H9 (cell line): ENCODE measurements at regions not wholly inside any gene's neighbourhood (a gene's known extent, or its start where the extent isn't known, plus 50 kb on each side); places are given as distances from the start of the nearest gene placed in this dataset.

Experiments used
- DNase-seq: peaks from one replicate; pipeline ENCODE4 v3.0.0-alpha.2; 2017
- H2AFZ ChIP-seq: one replicate; pipeline ENCODE4 v1.6.1; 2013; ENCODE audit warnings: mild to moderate bottlenecking, low read length, control low read depth, moderate library complexity
- H2AK5ac ChIP-seq: 2 replicates; pipeline ENCODE4 v1.6.1; 2013; ENCODE audit warnings: low read length, control low read depth, mixed read lengths; ENCODE audit not compliant: insufficient read length
- H2BK120ac ChIP-seq: one replicate; pipeline ENCODE4 v1.6.1; 2013; ENCODE audit warnings: low read depth, mild to moderate bottlenecking, low read length, control low read depth, inconsistent platforms; ENCODE audit not compliant: poor library complexity, severe bottlenecking
- H2BK12ac ChIP-seq: 2 replicates; pipeline ENCODE4 v1.6.1; 2013; ENCODE audit warnings: low read length, control low read depth, mixed read lengths, low read depth; ENCODE audit not compliant: insufficient read length
- H2BK15ac ChIP-seq: 2 replicates; pipeline ENCODE4 v1.6.1; 2013; ENCODE audit warnings: low read depth, low read length, control low read depth
- H2BK20ac ChIP-seq: one replicate; pipeline ENCODE4 v1.6.1; 2013; ENCODE audit warnings: low read depth, mild to moderate bottlenecking, low read length, control low read depth, inconsistent platforms; ENCODE audit not compliant: poor library complexity, severe bottlenecking
- H2BK5ac ChIP-seq: 2 replicates; pipeline ENCODE4 v1.6.1; 2013; ENCODE audit warnings: low read length, control low read depth, mixed read lengths; ENCODE audit not compliant: insufficient read length
- H3K14ac ChIP-seq: 2 replicates; pipeline ENCODE4 v1.6.1; 2013; ENCODE audit warnings: low read length, control low read depth; ENCODE audit not compliant: insufficient read depth
- H3K18ac ChIP-seq: 2 replicates; pipeline ENCODE4 v1.6.1; 2013; ENCODE audit warnings: low read depth, mild to moderate bottlenecking, mixed read lengths, low read length, control low read depth; ENCODE audit not compliant: insufficient read length
- H3K23ac ChIP-seq: 2 replicates; pipeline ENCODE4 v1.6.1; 2013; ENCODE audit warnings: low read length, control low read depth, mixed read lengths, low read depth; ENCODE audit not compliant: insufficient read length
- H3K23me2 ChIP-seq: 2 replicates; pipeline ENCODE4 v1.6.1; 2013; ENCODE audit warnings: low read depth, mild to moderate bottlenecking, mixed read lengths, low read length, control low read depth; ENCODE audit not compliant: insufficient read length, poor library complexity, severe bottlenecking
- H3K27ac ChIP-seq: 2 replicates; pipeline ENCODE4 v1.5.1; 2013; ENCODE audit warnings: low read length, control low read depth, mixed read lengths, low read depth; ENCODE audit not compliant: insufficient read length
- H3K27me3 ChIP-seq: 2 replicates; pipeline ENCODE4 v1.6.1; 2013; ENCODE audit warnings: low read length, control low read depth, inconsistent platforms; ENCODE audit not compliant: insufficient read depth
- H3K4ac ChIP-seq: 2 replicates; pipeline ENCODE4 v1.6.1; 2013; ENCODE audit warnings: low read depth, mild to moderate bottlenecking, control low read depth, inconsistent platforms, low read length, moderate library complexity
- H3K4me1 ChIP-seq: 2 replicates; pipeline ENCODE4 v1.6.1; 2013; ENCODE audit warnings: low read length, control low read depth, inconsistent platforms; ENCODE audit not compliant: insufficient read depth
- H3K4me2 ChIP-seq: 2 replicates; pipeline ENCODE4 v1.6.1; 2013; ENCODE audit warnings: low read length, control low read depth, mixed read lengths; ENCODE audit not compliant: insufficient read length, insufficient read depth
- H3K56ac ChIP-seq: 2 replicates; pipeline ENCODE4 v1.6.1; 2013; ENCODE audit warnings: low read depth, mild to moderate bottlenecking, mixed read lengths, low read length, control low read depth; ENCODE audit not compliant: insufficient read length
- H3K79me1 ChIP-seq: 2 replicates; pipeline ENCODE4 v1.6.1; 2013; ENCODE audit warnings: low read depth, mild to moderate bottlenecking, moderate library complexity, low read length, control low read depth, inconsistent platforms; ENCODE audit not compliant: insufficient read depth, poor library complexity, severe bottlenecking
- H3K79me2 ChIP-seq: 2 replicates; pipeline ENCODE4 v1.6.1; 2013; ENCODE audit warnings: low read length, control low read depth, inconsistent platforms; ENCODE audit not compliant: insufficient read depth
- H3K9ac ChIP-seq: 2 replicates; pipeline ENCODE4 v1.6.1; 2013; ENCODE audit warnings: low read length, control low read depth, mixed read lengths; ENCODE audit not compliant: insufficient read length; ENCODE audit errors: extremely low read depth
- H3K9me3 ChIP-seq: one replicate; pipeline ENCODE4 v1.6.1; 2013; ENCODE audit warnings: low read depth, low read length, inconsistent platforms; ENCODE audit not compliant: control insufficient read depth
- H3T11ph ChIP-seq: one replicate; pipeline ENCODE4 v1.6.1; 2013; ENCODE audit warnings: mild to moderate bottlenecking, low read length, control low read depth, inconsistent platforms
- H4K20me1 ChIP-seq: one replicate; pipeline ENCODE4 v1.6.1; 2013; ENCODE audit not compliant: control insufficient read depth, insufficient read length, insufficient read depth
- H4K5ac ChIP-seq: 2 replicates; pipeline ENCODE4 v1.6.1; 2013; ENCODE audit warnings: low read depth, mild to moderate bottlenecking, mixed read lengths, low read length, control low read depth; ENCODE audit not compliant: insufficient read length
- H4K8ac ChIP-seq: replicated peaks from 2 replicates; pipeline ENCODE4 v1.6.1; 2013; ENCODE audit warnings: low read length, control low read depth, mixed read lengths, low read depth; ENCODE audit not compliant: insufficient read length
- H4K91ac ChIP-seq: 2 replicates; pipeline ENCODE4 v1.6.1; 2013; ENCODE audit warnings: low read depth, mild to moderate bottlenecking, moderate library complexity, mixed read lengths, low read length, control low read depth; ENCODE audit not compliant: insufficient read length
- H3K27ac Mint-ChIP-seq, 3 experiments: 2 replicates in 2 of 3; 3 replicates in 1 of 3; pipeline ENCODE4 v1.8.0; 2020 to 2021; ENCODE audit warnings: mixed read lengths in 3 of 3, mild to moderate bottlenecking in 1 of 3, moderate library complexity in 1 of 3
- H3K27me3 Mint-ChIP-seq: 2 replicates; pipeline ENCODE4 v1.8.0; 2021; ENCODE audit warnings: low read depth, mild to moderate bottlenecking, moderate library complexity, mixed read lengths
- H3K36me3 Mint-ChIP-seq, 3 experiments: 2 replicates in 2 of 3; 3 replicates in 1 of 3; pipeline ENCODE4 v1.8.0; 2020 to 2021; ENCODE audit warnings: low read depth in 3 of 3, mixed read lengths in 3 of 3; ENCODE audit not compliant: insufficient read depth in 1 of 3
- H3K4me1 Mint-ChIP-seq, 2 experiments: 2 replicates each; pipeline ENCODE4 v1.8.0; 2020; ENCODE audit warnings: mixed read lengths in 2 of 2
- H3K4me3 Mint-ChIP-seq, 2 experiments: 2 replicates in 1 of 2; 3 replicates in 1 of 2; pipeline ENCODE4 v1.8.0; 2020 to 2021; ENCODE audit warnings: mild to moderate bottlenecking in 2 of 2, mixed read lengths in 2 of 2, moderate library complexity in 1 of 2
- H3K9me3 Mint-ChIP-seq, 2 experiments: 2 replicates in 1 of 2; 3 replicates in 1 of 2; pipeline ENCODE4 v1.8.0; 2020; ENCODE audit warnings: mild to moderate bottlenecking in 2 of 2, mixed read lengths in 2 of 2, moderate library complexity in 1 of 2
- CTCF ChIP-seq: fragments of 200-600 bp; sonication (generic); conservative IDR thresholded peaks from 3 replicates; pipeline ENCODE4 v1.8.0; 2021; ENCODE audit warnings: antibody characterized with exemption, mild to moderate bottlenecking
- WGBS: extraction: QIAGEN DNeasy Blood & Tissue Kit; methylation state at CpG from one replicate; pipeline ENCODE4 v1.1.7; 2013; ENCODE audit warnings: missing lambda C conversion rate, low lambda C conversion rate, mixed read lengths; ENCODE audit not compliant: insufficient read length; ENCODE audit errors: extremely low coverage; 5-methylcytosine and 5-hydroxymethylcytosine counted together

GRCh38 chr6:156689656-156690055 lies 87.5 kb upstream of the ARID1B start:
- Histone ChIP-seq H2BK120ac (no peak overlapping the region), H4K8ac (no peak overlapping the region), H2BK12ac (no peak overlapping the region), H3K23me2 (peaks cover 13% of the 10 kb centered on the region), H4K5ac (no peak overlapping the region), H4K91ac (no peak overlapping the region), H3K27ac (no peak overlapping the region), H3K79me1 (no peaks in the 10 kb centered on the region), H3K23ac (no peak overlapping the region), H3K4me1 (peaks cover 3% of the 10 kb centered on the region; the same call in 1 of the 2 replicates), H3K9ac (no peak overlapping the region), H3K4ac (no peak overlapping the region), H2BK5ac (no peak overlapping the region), H2AK5ac (no peak overlapping the region), H3K18ac (no peak overlapping the region), H3T11ph (no peak overlapping the region), H2BK20ac (no peak overlapping the region), H2BK15ac (no peak overlapping the region), H3K14ac (no peak overlapping the region), H3K4me2 (no peak overlapping the region), H3K27me3 (no peaks in the 10 kb centered on the region), H3K79me2 (no peaks in the 10 kb centered on the region), H3K56ac (no peak overlapping the region), H2AFZ (no peak overlapping the region), H4K20me1 (no peaks in the 10 kb centered on the region), H3K9me3 (no peaks in the 10 kb centered on the region)
- no peak overlapping the region for H3K4me3 Mint-ChIP-seq
- H3K27ac Mint-ChIP-seq: no peak overlapping the region
- peaks cover 8% of the 10 kb centered on the region for H3K27me3 Mint-ChIP-seq
- no peaks in the 10 kb centered on the region; a peak in 2 of 5 replicates for H3K9me3 Mint-ChIP-seq
- no peaks in the 10 kb centered on the region for H3K36me3 Mint-ChIP-seq
- H3K4me1 Mint-ChIP-seq: peaks cover 15 to 20% of the 10 kb centered on the region in 2 experiments
- TF ChIP-seq CTCF: no peak
- no CpG with 5 or more reads among the region's 2 CpGs for WGBS
- no peak for DNase-seq
